Chondrocyte (in vitro differentiated cells): ENCODE measurements at regions not wholly inside any gene's neighbourhood (a gene's known extent, or its start where the extent isn't known, plus 50 kb on each side); places are given as distances from the start of the nearest gene placed in this dataset.

Experiments used
- DNase-seq: peaks from one replicate; pipeline ENCODE4 v3.0.0; 2021; ENCODE audit warnings: mixed read lengths, low spot score
- H3K27ac Mint-ChIP-seq: one replicate; pipeline ENCODE4 v1.8.0; 2021; ENCODE audit warnings: mild to moderate bottlenecking, moderate library complexity, mixed read lengths; ENCODE audit not compliant: unreplicated experiment
- H3K27me3 Mint-ChIP-seq: 2 replicates; pipeline ENCODE4 v1.8.0; 2021; ENCODE audit warnings: low read depth, mixed read lengths
- H3K36me3 Mint-ChIP-seq: 2 replicates; pipeline ENCODE4 v1.8.0; 2021; ENCODE audit warnings: low read depth, mixed read lengths
- H3K4me1 Mint-ChIP-seq: 2 replicates; pipeline ENCODE4 v1.8.0; 2021; ENCODE audit warnings: low read depth, mild to moderate bottlenecking, mixed read lengths
- H3K4me3 Mint-ChIP-seq: one replicate; pipeline ENCODE4 v1.8.0; 2021; ENCODE audit warnings: mild to moderate bottlenecking, moderate library complexity, mixed read lengths; ENCODE audit not compliant: unreplicated experiment
- H3K9me3 Mint-ChIP-seq: 2 replicates; pipeline ENCODE4 v1.8.0; 2021; ENCODE audit warnings: low read depth, mixed read lengths
- TF ChIP-seq, protein P1 (sequence below): fragments of 200-600 bp; sonication (generic); IDR thresholded peaks from 2 replicates; pipeline ENCODE4 v1.5.0; 2021; ENCODE audit warnings: antibody characterized with exemption, mild to moderate bottlenecking, moderate library complexity

DNA sequence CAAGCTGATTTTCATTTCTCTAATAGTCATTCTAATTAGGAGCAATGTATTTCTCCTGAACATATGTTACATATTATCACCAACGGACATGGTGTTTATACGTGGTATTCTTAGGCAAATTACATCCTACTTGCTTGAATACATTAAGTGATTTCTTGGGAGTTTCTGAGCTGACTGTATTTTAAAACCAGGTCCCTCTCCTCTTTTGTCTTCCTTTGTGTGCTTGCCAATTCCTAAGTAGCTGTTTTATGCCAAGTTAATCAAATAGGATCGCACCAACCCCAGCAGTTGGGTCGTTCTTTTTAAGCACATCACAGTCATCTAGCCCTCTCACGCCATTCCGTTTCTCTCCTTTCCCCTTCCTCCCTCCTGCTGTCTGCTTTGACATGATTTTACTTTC, 75.4 kb upstream of the MAP2 start:
- H3K4me1 Mint-ChIP-seq, result no peaks in the 10 kb centered on the region
- no peak for DNase-seq
- H3K27ac Mint-ChIP-seq, result no peak overlapping the region
- H3K36me3 Mint-ChIP-seq, result no peaks in the 10 kb centered on the region
- H3K4me3 Mint-ChIP-seq, result no peak overlapping the region
- TF ChIP-seq, protein P1, sequence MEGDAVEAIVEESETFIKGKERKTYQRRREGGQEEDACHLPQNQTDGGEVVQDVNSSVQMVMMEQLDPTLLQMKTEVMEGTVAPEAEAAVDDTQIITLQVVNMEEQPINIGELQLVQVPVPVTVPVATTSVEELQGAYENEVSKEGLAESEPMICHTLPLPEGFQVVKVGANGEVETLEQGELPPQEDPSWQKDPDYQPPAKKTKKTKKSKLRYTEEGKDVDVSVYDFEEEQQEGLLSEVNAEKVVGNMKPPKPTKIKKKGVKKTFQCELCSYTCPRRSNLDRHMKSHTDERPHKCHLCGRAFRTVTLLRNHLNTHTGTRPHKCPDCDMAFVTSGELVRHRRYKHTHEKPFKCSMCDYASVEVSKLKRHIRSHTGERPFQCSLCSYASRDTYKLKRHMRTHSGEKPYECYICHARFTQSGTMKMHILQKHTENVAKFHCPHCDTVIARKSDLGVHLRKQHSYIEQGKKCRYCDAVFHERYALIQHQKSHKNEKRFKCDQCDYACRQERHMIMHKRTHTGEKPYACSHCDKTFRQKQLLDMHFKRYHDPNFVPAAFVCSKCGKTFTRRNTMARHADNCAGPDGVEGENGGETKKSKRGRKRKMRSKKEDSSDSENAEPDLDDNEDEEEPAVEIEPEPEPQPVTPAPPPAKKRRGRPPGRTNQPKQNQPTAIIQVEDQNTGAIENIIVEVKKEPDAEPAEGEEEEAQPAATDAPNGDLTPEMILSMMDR, result no peak
- no peaks in the 10 kb centered on the region for H3K9me3 Mint-ChIP-seq
- peaks cover 7% of the 10 kb centered on the region for H3K27me3 Mint-ChIP-seq

DNA sequence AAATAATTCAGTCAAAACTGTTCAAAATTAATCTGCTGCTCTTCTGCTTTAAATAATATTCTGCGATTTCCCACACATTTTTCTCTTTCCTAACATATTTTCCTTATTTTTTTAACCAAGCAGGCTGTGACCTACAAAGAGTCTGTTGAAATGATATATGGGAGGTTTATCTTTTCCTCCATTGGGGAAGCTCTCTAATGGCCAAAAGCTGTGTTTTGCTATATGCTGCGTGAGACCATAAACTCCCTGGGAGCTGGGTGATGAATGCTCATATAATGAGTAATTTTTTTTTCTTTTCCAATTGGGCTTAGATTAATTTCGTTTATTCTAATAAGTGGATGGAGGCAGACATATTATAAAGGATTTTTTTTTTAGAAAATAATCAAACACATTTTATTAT, 72.2 kb upstream of the MAP2 start:
- Mint-ChIP-seq H3K36me3 (no peaks in the 10 kb centered on the region), H3K4me1 (no peaks in the 10 kb centered on the region), H3K27me3 (peaks cover 6% of the 10 kb centered on the region), H3K9me3 (no peaks in the 10 kb centered on the region), H3K4me3 (no peak overlapping the region), H3K27ac (no peak overlapping the region)
- no peak for DNase-seq
- TF ChIP-seq, protein P1, result no peak

DNA sequence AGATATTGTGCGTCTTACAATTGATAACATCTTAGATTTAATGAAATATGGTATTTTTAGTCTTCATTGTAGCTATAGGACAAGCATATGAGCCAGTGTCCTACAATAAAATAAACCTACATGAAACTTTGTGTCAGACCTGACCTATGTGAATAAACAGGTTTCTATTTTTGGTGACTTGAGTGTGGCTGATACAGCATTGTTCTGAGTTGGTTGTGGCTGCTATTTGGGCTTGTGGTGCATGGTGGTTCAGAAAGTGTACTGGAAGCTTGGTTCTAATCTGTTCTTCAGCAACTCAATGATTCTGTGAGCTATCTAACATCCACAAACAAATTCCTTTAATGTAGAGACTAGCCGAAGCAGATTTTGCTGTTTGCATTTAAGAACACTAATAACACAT, 64.9 kb upstream of the MAP2 start:
- H3K36me3 Mint-ChIP-seq, result no peaks in the 10 kb centered on the region
- H3K4me3 Mint-ChIP-seq, result no peak overlapping the region
- no peak overlapping the region for H3K27ac Mint-ChIP-seq
- TF ChIP-seq, protein P1, result no peak
- no peak for DNase-seq
- peaks cover 7% of the 10 kb centered on the region for H3K27me3 Mint-ChIP-seq
- no peaks in the 10 kb centered on the region for H3K4me1 Mint-ChIP-seq
- H3K9me3 Mint-ChIP-seq, result no peaks in the 10 kb centered on the region

DNA sequence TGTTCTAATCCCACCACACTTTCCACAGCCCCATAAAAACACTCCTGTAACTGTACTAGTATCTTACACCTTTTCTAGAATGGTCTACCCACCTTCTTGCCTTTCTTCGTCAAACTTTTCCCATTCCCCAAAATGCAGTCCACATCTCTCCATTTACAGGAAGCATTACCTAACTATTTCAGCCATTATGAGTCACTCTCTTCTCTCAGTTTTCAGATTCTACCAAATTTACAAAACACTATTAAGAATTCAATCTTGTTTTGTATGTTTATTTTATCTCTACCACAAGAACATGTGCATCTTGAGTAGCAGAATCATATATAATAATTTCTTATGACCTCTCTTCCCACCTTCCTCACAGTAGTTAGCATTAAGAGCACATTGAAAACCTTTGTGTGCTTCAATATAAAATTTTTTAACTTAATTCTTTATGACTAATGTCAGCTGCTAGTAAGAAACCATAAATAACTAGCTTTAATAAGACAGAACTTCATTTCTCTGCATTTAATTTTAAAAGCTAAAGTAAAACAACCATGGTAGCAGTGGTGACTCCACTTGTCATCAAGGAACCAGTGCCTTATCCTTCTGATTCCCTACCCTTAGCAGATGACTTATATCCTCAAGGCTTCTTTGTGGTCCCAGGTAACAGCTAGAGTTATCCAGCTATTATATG, 56.6 kb upstream of the MAP2 start:
- no peaks in the 10 kb centered on the region for H3K36me3 Mint-ChIP-seq
- TF ChIP-seq, protein P1, result no peak
- no peak overlapping the region for H3K4me3 Mint-ChIP-seq
- peaks cover 7% of the 10 kb centered on the region for H3K9me3 Mint-ChIP-seq
- H3K27me3 Mint-ChIP-seq, result peaks cover 7% of the 10 kb centered on the region
- H3K4me1 Mint-ChIP-seq, result no peaks in the 10 kb centered on the region
- no peak overlapping the region for H3K27ac Mint-ChIP-seq
- no peak for DNase-seq

DNA sequence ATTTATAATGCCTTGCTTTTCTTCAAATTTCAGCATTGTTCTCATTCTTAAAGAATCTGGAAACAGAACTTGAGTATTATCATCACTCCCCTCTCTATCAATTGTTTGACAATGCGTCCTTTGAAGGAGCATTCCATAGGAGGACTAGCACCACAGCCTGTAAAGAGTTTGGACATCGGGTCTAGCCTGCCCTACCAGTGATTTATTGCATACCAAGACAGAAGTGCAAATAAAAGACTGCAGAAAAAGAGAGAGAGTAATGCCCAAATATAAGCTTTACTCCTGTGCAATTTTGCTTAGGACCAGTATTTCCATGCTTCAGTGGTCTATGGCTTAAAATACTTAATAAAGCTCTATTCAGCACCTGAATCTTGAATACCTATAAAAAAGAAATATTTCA, 55.4 kb upstream of the MAP2 start:
- no peaks in the 10 kb centered on the region for H3K4me1 Mint-ChIP-seq
- H3K9me3 Mint-ChIP-seq, result peaks cover 18% of the 10 kb centered on the region
- DNase-seq, result no peak
- no peak overlapping the region for H3K27ac Mint-ChIP-seq
- peaks cover 7% of the 10 kb centered on the region for H3K27me3 Mint-ChIP-seq
- no peaks in the 10 kb centered on the region for H3K36me3 Mint-ChIP-seq
- no peak overlapping the region for H3K4me3 Mint-ChIP-seq
- TF ChIP-seq, protein P1, result no peak
